SK-N-MC (cell line): ENCODE measurements at regions not wholly inside any gene's neighbourhood (a gene's known extent, or its start where the extent isn't known, plus 50 kb on each side); places are given as distances from the start of the nearest gene placed in this dataset.

Experiments used
- EZH2 ChIP-seq: fragments of 200-600 bp; sonication (generic); IDR thresholded peaks from one replicate; pipeline ENCODE4 v1.6.1; 2017; ENCODE audit warnings: antibody characterized with exemption
- FOXP2 ChIP-seq: optimal IDR thresholded peaks from 2 replicates; pipeline ENCODE3; 2011; ENCODE audit warnings: mild to moderate bottlenecking, moderate library complexity; ENCODE audit not compliant: insufficient read depth; ENCODE audit errors: extremely low read length, control extremely low read depth
- POLR2AphosphoS5 ChIP-seq: IDR thresholded peaks from 2 replicates; pipeline ENCODE4 v1.6.1; 2012; ENCODE audit warnings: mild to moderate bottlenecking, low read depth, low read length, borderline replicate concordance

DNA sequence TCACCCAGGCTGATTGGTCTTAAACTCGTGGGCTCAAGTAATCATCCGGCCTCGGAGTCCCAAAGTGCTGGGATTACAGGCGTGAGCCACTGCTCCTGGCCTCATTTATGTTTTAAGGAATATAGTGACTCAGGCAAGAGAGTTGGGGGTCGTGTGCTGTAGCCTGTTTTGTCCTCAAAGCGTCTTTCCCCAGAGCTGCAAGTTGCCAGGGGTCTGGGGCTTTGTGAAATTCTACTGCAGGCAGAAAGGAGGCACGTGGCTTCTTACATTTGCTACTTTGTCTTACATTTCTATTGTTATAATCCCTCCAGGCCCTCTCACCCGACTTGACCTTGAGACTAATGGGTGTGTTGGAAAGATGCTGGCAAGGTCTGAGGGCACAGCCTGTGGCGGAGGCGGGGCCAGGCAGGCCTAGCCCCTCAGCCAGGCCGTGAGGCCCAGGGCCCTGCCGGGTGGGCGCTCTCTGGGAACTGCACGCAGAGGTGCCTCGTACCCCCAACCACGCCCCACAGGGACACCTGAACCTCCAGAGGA, 85.8 kb upstream of the NDUFV2 start:
- TF ChIP-seq EZH2 (no peak), POLR2AphosphoS5 (no peak), FOXP2 (no peak)
